ENCODE measurements at regions not wholly inside any gene's neighbourhood (a gene's known extent, or its start where the extent isn't known, plus 50 kb on each side); places are given as distances from the start of the nearest gene placed in this dataset.

DNA sequence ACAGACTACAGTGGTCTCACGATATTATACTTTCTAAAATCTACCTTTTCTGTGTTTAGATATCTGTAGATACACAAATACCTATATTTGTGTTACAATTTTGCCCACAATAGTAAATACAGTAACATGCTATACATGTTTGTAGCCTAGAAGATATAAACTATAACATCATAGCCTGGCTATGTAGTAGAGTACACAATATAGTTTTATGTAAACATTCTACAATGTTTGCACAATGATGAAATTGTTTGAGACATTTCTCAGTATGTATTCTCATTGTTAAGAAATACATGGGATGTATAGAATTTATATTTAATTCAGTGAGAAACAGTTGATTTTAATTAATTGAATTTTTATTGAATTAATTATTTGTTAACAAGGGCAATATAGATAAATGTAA lies 1367.0 kb downstream of the OTOL1 start:
- H3K27me3 ChIP-seq (ENCODE audit: low read depth), result no peaks in the 10 kb centered on the region
- H3K4me3 ChIP-seq, result no peak overlapping the region
- intact Hi-C loops (cut with DNase I), result no loop called here
- no peak overlapping the region for H3K27ac ChIP-seq
- TF ChIP-seq, protein P1, sequence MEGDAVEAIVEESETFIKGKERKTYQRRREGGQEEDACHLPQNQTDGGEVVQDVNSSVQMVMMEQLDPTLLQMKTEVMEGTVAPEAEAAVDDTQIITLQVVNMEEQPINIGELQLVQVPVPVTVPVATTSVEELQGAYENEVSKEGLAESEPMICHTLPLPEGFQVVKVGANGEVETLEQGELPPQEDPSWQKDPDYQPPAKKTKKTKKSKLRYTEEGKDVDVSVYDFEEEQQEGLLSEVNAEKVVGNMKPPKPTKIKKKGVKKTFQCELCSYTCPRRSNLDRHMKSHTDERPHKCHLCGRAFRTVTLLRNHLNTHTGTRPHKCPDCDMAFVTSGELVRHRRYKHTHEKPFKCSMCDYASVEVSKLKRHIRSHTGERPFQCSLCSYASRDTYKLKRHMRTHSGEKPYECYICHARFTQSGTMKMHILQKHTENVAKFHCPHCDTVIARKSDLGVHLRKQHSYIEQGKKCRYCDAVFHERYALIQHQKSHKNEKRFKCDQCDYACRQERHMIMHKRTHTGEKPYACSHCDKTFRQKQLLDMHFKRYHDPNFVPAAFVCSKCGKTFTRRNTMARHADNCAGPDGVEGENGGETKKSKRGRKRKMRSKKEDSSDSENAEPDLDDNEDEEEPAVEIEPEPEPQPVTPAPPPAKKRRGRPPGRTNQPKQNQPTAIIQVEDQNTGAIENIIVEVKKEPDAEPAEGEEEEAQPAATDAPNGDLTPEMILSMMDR (IDR thresholded peaks at IDR 0.05), result no peak
- ATAC-seq (no peak), DNase-seq (no peak)
- no peaks in the 10 kb centered on the region for H3K4me1 ChIP-seq
- no peaks in the 10 kb centered on the region for H3K9me3 ChIP-seq
- H3K36me3 ChIP-seq, result no peaks in the 10 kb centered on the region

DNA sequence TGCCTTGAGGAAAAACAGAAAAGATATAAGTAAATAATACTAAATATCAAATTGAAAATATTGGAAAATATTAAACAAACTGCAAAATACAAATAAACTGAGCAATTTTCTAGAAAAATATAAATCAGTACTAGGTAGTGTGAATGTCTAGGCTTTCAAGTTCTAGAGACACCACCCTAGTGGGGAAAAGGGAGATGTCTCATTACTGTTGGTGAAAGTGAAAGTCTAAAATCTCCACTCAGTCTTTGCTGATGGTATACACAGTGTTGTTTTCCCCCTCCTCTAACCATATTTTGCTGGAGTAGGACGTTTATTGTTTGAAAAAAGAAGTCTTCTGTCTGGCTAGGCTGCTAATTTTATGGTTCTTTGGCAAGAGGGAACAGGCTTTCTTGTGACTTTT lies 1368.9 kb downstream of the OTOL1 start:
- no peak for ATAC-seq
- Histone ChIP-seq H3K4me1 (no peaks in the 10 kb centered on the region), H3K27me3 (ENCODE audit: low read depth) (no peaks in the 10 kb centered on the region), H3K27ac (no peak overlapping the region), H3K36me3 (no peaks in the 10 kb centered on the region), H3K4me3 (no peak overlapping the region), H3K9me3 (no peaks in the 10 kb centered on the region)
- no peak for DNase-seq
- intact Hi-C loops (cut with DNase I), result no loop called here
- TF ChIP-seq, protein P1 (IDR thresholded peaks at IDR 0.05), result no peak

DNA sequence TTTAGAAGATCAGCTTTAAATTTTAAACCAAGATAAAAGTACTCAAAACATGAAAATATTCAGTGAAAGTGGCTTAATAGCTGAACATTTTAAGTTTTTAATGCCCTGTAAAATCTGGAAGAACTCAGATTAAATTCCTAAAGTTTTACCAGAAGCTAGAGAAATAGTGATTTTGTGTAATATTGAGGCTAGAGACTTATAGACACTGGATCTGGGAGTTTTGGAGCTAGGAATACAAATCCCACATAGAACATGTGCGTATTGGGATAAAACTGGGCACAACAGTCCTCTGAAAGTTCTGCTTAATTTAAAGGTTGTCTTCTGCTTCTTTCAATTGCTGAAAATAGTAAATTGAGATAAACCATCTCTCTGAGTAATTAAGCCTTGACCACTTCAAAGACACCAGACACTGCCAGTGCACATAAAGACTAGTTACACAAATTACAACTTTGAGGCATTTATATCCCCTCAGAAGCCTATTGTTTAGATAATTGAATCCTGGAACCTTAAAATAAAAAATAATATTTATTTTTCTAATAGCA lies 1382.5 kb downstream of the OTOL1 start:
- ATAC-seq (no peak), DNase-seq (no peak)
- intact Hi-C loops (cut with DNase I), result no loop called here
- Histone ChIP-seq H3K9me3 (no peaks in the 10 kb centered on the region), H3K4me1 (no peaks in the 10 kb centered on the region), H3K36me3 (no peaks in the 10 kb centered on the region), H3K27me3 (ENCODE audit: low read depth) (no peaks in the 10 kb centered on the region), H3K4me3 (no peak overlapping the region), H3K27ac (no peak overlapping the region)
- TF ChIP-seq, protein P1 (IDR thresholded peaks at IDR 0.05), result no peak

DNA sequence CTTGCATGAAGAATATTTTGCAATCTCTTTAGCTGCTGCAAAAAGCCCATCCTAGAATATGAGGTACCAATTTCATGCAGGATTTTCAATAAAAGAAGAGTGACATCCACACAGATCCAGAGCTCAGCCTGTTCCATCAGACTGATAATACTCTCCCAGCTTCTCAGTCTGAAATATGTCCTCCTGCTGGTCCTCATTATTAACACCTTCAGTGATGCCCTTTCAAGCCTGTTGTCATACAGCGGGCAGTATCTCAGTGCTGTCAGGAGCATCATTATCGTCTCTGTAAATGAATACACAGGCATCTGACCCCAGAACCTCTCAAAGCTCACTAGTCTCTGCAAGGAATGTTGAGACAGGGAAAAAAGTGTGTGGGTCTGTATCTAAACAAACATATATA lies 1387.8 kb downstream of the OTOL1 start:
- DNase-seq (no peak), ATAC-seq (no peak)
- H3K4me1 ChIP-seq, result no peaks in the 10 kb centered on the region
- H3K36me3 ChIP-seq, result no peaks in the 10 kb centered on the region
- intact Hi-C loops (cut with DNase I), result no loop called here
- no peak overlapping the region for H3K4me3 ChIP-seq
- H3K27ac ChIP-seq, result no peak overlapping the region
- no peaks in the 10 kb centered on the region for H3K9me3 ChIP-seq
- H3K27me3 ChIP-seq (ENCODE audit: low read depth), result no peaks in the 10 kb centered on the region
- TF ChIP-seq, protein P1 (IDR thresholded peaks at IDR 0.05), result no peak

DNA sequence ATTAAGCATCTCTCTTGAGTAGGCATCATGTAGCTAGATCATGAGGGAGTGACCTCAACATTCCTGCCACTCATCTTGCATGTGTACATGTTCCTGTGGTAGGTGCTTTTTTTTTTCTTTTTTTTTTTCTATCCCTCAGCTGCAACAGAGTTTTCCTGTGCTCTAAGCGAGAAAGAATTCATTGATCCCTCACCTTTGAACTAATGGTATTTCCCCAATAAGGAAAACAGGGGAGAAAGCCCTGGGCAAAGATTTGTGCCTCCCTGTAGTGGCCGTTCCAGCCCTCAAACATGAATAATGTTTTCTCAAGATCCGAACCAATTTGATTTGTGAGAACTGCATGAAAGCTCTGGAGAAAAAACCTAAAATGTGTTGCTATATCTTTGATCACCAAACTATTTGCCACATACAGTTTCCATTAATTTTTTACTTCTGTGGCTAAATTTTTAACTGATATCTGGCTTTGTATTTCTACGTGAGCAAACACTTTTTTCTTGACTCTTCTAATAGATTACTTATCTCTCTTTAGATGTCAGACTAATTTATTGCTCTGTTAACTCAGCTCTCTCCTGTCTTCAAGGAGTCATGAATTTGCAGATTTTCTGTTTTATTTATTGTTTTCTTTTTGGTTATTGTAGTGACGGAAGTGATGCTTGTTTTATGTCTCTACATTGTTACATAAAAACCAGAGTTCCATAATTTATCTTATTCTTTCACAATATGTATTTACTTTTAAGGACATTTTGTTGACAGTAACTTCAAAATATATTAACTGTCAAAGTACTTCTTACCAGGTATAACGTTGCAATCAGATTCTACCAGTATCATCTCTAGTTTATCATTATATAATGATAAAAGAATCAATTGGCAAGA lies 1396.5 kb downstream of the OTOL1 start:
- ATAC-seq (no peak), DNase-seq (no peak)
- TF ChIP-seq, protein P1 (IDR thresholded peaks at IDR 0.05), result no peak
- Histone ChIP-seq H3K27ac (no peak overlapping the region), H3K4me1 (no peaks in the 10 kb centered on the region), H3K4me3 (no peak overlapping the region), H3K36me3 (no peaks in the 10 kb centered on the region), H3K9me3 (no peaks in the 10 kb centered on the region), H3K27me3 (ENCODE audit: low read depth) (no peaks in the 10 kb centered on the region)
- intact Hi-C loops (cut with DNase I), result no loop called here
